ENCODE measurements at regions not wholly inside any gene's neighbourhood (a gene's known extent, or its start where the extent isn't known, plus 50 kb on each side); places are given as distances from the start of the nearest gene placed in this dataset.

DNA sequence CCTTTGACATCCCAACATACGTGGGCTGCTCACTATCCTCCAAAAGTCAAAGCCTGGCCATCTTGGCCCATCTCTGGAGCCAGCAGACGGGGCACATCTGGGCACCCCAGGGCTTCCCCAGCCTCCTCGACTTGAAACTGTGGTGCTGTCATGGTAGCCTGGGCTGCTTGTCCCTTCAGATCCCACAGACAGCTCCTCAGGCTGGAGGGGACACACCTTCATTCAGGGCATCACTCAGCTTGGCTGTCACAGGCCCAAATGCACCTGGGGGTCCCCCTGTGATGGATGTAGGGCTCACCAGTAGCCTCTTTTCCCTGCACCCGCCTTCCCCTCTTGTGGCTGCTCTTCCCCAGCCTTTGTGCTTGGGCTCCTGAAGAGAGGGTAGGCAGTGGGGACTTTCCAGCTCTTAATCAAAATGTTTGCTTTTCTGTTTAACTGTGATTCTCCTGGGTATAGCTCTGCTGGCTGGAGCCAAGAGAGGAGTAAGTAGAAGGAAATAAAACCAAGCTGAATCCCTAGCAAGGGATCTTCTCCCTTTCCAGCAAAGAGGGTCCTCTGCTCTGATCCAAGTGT, 92.3 kb downstream of the GYPC start:
- DNase-seq (ENCODE audit: low read depth), result no peak

GRCh38 chr2:126748929-126749518, 93.1 kb downstream of the GYPC start:
- DNase-seq (ENCODE audit: low read depth), result no peak

- DNase-seq (ENCODE audit: low read depth), result no peak
These were observed 93.6 kb downstream of the GYPC start for GRCh38 chr2:126749537-126749936.

- no peak for DNase-seq (ENCODE audit: low read depth)
These were observed 94.5 kb downstream of the GYPC start for GRCh38 chr2:126750506-126750905.

- no peak for DNase-seq (ENCODE audit: low read depth)
These were observed 95.5 kb downstream of the GYPC start for GRCh38 chr2:126751477-126751876.

DNA sequence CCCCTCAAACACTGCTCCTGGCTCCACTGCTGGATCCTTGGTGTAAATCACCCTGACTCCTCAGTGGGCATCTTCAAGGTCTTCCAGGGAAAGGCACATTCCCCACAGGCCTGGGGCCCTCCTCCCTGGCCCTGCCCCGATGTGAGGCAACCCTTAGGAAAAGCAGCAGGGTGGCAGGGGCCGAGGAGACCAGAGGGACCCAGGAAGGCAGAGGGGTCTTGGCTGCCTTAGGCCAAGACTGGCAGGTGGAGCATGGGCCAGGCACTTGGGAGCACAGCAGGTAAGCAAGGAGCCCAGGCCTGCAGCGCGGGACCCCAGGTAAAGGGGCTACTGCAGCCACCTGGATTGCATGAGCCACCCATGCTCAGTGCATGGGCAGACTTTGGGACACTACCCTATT, 96.9 kb downstream of the GYPC start:
- no peak for DNase-seq (ENCODE audit: low read depth)

- DNase-seq (ENCODE audit: low read depth), result no peak
These were observed 97.7 kb downstream of the GYPC start for GRCh38 chr2:126753501-126754212.

- no peak for DNase-seq (ENCODE audit: low read depth)
These were observed 98.5 kb downstream of the GYPC start for GRCh38 chr2:126754240-126755004.

- DNase-seq (ENCODE audit: low read depth), result no peak
These were observed 100.2 kb downstream of the GYPC start for GRCh38 chr2:126756125-126756524.

DNA sequence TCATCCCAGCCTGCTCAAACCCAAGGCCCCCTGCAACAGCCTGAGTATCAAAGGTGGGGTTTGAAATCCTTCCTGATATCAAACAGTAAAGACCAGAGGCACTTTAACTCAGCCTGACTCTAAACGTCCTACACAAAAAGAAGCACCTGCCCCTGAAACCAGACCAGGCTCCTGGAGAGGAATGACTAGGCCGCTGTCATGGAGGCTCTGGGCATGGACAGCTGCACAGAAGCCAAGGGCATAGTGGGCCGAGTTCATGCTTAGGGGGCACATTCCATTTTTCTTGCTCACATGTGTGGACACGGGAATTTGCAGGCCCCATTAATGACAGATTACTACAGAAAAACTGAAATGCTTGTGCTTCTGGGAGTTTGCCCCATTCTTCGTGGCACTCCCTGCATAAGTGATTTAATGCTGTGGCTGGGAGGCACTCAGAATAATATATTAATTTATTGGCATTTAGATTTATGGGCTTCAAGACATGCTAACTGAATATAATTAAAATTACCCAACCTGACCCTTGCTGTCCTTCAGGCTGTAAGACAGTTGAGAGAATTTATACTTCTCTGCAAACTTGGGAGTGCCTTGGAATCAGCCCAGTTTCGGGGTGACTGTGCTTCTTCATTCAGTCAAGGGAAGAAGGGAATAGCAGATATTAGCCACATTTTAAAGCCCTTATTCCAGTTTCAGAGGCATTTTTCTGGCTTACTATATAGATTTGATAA, 105.5 kb downstream of the GYPC start:
- no peak for DNase-seq (ENCODE audit: low read depth)

GRCh38 chr2:126761981-126762878, 106.3 kb downstream of the GYPC start:
- DNase-seq (ENCODE audit: low read depth), result no peak

DNA sequence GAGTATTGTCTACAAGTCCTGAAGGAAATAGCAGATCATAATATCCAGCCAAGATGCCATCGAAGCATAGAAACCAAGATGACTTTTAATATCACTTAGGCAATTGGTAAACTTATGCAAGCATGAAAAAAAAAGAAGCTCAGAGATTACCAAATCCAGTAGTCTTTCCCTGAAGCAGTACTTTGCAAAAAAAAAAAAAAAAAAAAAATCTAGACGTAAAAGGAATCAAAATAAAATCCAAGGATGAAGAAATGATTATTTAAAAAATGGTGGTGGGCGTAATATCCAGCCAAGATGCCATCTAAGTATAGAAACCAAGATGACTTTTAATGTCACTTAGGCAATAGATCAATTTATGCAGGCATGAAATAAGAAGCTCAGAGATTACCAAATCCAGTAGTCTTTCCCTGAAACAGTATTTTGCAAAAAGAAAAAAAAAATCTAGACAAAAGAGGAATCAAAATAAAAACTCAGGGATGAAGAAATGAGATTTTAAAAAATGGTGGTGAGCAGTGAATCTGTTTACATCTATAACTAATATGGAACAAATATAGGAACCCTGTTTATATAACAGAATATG, 108.8 kb downstream of the GYPC start:
- no peak for DNase-seq (ENCODE audit: low read depth)

- DNase-seq (ENCODE audit: low read depth), result no peak
These were observed 109.4 kb downstream of the GYPC start for GRCh38 chr2:126765395-126765794.

- DNase-seq (ENCODE audit: low read depth), result no peak
These were observed 110.5 kb downstream of the GYPC start for GRCh38 chr2:126766295-126766968.

- DNase-seq (ENCODE audit: low read depth), result no peak
These were observed 111.0 kb downstream of the GYPC start for GRCh38 chr2:126766969-126767296.

- DNase-seq (ENCODE audit: low read depth), result no peak
These were observed 113.2 kb downstream of the GYPC start for GRCh38 chr2:126769118-126769517.

DNA sequence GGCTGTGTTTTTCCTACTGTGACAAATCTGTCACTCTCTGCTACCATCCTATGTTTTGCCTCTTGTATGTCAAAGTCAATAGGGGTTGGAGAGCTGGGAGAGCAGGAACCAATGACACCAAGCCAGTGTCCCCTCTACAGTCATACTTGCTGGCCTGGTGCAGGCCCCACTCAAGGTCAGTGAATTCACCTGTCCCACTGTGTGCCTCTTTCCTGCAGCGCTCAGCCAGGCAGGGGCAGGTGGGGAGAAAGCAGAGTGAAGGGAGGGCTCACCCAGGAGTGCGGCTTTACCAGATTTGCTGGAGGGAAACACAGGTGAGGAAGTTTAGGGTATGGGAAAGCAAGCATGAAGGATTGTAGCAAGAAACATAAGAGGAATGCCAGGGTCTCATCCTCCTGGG, 114.5 kb downstream of the GYPC start:
- DNase-seq (ENCODE audit: low read depth), result no peak

GRCh38 chr2:126771094-126771493, 115.1 kb downstream of the GYPC start:
- no peak for DNase-seq (ENCODE audit: low read depth)

DNA sequence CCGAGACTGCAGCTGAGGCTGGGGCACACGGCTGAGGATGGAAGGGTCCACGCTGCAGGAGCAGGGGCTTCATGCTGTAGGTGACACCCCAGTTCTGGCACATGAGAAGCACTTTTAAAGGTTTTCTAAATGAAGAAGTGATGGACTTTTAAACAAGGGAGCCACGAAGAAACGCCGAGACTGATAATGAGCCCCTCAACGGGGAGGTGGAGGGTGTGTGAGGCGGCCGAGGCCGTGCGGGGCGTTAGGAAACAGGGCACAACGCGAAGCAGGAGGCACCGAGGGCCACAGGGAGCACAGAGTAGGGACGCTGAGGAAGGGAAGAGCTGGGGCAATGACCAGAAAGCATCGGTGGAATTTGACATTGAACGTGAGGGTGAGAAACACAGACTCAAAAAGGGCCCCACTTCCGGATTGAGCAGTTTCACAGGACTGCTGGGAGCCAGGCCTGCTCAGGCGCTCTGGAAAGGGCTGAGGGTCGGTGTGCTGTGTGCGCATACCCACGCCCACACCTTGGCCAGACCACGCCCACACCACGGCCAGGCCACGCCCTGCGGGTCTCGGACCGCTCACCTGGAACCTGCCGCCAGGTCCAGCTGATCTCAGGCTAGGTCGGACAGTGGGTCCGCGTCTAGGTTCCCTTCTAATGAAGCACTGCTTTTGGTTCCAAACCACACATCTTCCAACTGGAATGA, 115.7 kb downstream of the GYPC start:
- no peak for DNase-seq (ENCODE audit: low read depth)

- DNase-seq (ENCODE audit: low read depth), result no peak
These were observed 118.3 kb downstream of the GYPC start for GRCh38 chr2:126774290-126774689.

All from CMK (cell line).